Endothelial cell (in vitro differentiated cells): ENCODE measurements at regions not wholly inside any gene's neighbourhood (a gene's known extent, or its start where the extent isn't known, plus 50 kb on each side); places are given as distances from the start of the nearest gene placed in this dataset.
"Not testable (repeated sequence)": the region's sequence is repeated elsewhere in the genome, so short reads cannot be mapped to it uniquely, and the experiment has no call there.

ENCODE experiments used
- DNase-seq: peaks from one replicate; pipeline ENCODE4 v3.0.0; 2021; ENCODE audit warnings: low spot score
- H3K27ac Mint-ChIP-seq: one replicate; pipeline ENCODE4 v1.8.0; 2021; ENCODE audit warnings: mixed read lengths, inconsistent platforms; ENCODE audit not compliant: unreplicated experiment
- H3K27me3 Mint-ChIP-seq: one replicate; pipeline ENCODE4 v1.8.0; 2021; ENCODE audit warnings: mild to moderate bottlenecking, moderate library complexity, mixed read lengths, inconsistent platforms; ENCODE audit not compliant: unreplicated experiment
- H3K36me3 Mint-ChIP-seq: one replicate; pipeline ENCODE4 v1.8.0; 2021; ENCODE audit warnings: mild to moderate bottlenecking, low read depth, mixed read lengths, inconsistent platforms; ENCODE audit not compliant: unreplicated experiment
- H3K4me1 Mint-ChIP-seq: one replicate; pipeline ENCODE4 v1.8.0; 2021; ENCODE audit warnings: mild to moderate bottlenecking, mixed read lengths, inconsistent platforms; ENCODE audit not compliant: unreplicated experiment
- H3K4me3 Mint-ChIP-seq: one replicate; pipeline ENCODE4 v1.8.0; 2021; ENCODE audit warnings: mild to moderate bottlenecking, mixed read lengths, inconsistent platforms; ENCODE audit not compliant: unreplicated experiment
- H3K9me3 Mint-ChIP-seq: one replicate; pipeline ENCODE4 v1.8.0; 2021; ENCODE audit warnings: mixed read lengths, inconsistent platforms; ENCODE audit not compliant: unreplicated experiment
- TF ChIP-seq, protein P1 (sequence below): fragments of 200-600 bp; sonication (generic); IDR thresholded peaks from one replicate; pipeline ENCODE4 v1.5.0; 2021; ENCODE audit warnings: antibody characterized with exemption; ENCODE audit not compliant: unreplicated experiment

DNA sequence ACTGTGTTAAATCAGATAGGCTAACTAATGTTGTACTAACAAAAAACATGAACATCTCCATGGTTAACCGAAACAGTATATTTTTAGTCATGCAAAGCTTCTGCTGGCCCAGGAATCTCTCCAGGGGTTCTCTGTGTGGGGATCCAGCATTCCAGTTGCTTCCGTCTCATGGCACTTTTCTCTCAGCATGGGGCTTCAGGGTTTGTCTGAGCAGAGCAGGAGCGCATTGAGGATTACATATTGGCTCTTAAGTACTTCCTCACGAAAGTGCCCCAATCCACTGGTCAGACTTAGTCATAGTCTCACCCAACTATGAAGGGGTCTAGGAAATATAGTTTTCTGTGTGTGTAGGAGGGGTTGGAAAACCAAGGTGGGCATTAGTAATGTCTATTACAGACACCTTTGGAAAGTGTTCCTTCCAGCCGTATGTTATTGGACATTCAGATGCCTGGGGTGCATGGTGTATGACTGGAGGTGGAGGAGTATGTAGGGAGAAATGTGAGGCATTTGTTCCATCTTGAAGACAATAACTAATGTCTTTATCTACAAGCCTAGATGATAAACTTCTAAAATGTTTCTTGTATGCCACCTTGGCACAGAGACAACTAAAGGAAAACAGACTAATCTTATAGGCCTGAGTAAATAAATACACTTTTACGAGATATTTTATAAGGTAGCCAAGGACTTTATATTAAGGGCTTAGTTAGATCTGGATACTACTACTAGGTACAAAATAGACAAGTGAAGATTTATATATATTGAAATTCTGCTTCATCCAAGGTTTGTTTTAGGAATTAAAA is 123.8 kb upstream of the ZEB2 start:
- H3K9me3 Mint-ChIP-seq, result no peaks in the 10 kb centered on the region
- TF ChIP-seq, protein P1, sequence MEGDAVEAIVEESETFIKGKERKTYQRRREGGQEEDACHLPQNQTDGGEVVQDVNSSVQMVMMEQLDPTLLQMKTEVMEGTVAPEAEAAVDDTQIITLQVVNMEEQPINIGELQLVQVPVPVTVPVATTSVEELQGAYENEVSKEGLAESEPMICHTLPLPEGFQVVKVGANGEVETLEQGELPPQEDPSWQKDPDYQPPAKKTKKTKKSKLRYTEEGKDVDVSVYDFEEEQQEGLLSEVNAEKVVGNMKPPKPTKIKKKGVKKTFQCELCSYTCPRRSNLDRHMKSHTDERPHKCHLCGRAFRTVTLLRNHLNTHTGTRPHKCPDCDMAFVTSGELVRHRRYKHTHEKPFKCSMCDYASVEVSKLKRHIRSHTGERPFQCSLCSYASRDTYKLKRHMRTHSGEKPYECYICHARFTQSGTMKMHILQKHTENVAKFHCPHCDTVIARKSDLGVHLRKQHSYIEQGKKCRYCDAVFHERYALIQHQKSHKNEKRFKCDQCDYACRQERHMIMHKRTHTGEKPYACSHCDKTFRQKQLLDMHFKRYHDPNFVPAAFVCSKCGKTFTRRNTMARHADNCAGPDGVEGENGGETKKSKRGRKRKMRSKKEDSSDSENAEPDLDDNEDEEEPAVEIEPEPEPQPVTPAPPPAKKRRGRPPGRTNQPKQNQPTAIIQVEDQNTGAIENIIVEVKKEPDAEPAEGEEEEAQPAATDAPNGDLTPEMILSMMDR, result no peak
- no peak overlapping the region for H3K27ac Mint-ChIP-seq
- DNase-seq, result no peak
- no peaks in the 10 kb centered on the region for H3K27me3 Mint-ChIP-seq
- H3K4me1 Mint-ChIP-seq, result peaks cover 4% of the 10 kb centered on the region
- H3K4me3 Mint-ChIP-seq, result no peak overlapping the region
- no peaks in the 10 kb centered on the region for H3K36me3 Mint-ChIP-seq

DNA sequence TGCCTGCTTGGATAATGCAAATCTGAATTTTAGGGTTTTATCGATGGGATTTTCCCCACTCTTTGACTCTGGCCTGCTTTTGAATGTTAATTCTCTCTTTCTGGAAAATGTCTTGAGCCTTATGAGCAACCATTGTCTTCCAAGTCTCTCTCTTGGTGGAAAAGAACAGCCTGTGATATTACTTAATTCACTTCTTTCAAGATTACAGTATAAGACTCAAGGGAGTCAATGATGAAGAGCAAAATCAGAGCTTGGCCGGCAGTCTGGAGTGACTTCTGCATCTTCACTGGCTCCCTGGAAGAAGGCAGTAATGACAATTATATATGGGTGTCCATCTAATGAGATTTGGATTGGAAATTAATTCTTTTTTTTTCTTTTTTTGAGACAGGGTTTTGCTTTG is 122.9 kb upstream of the ZEB2 start:
- Mint-ChIP-seq H3K4me1 (peaks cover 4% of the 10 kb centered on the region), H3K27me3 (no peaks in the 10 kb centered on the region), H3K4me3 (no peak overlapping the region), H3K9me3 (no peaks in the 10 kb centered on the region), H3K36me3 (no peaks in the 10 kb centered on the region), H3K27ac (no peak overlapping the region)
- DNase-seq, result no peak
- TF ChIP-seq, protein P1, result no peak

DNA sequence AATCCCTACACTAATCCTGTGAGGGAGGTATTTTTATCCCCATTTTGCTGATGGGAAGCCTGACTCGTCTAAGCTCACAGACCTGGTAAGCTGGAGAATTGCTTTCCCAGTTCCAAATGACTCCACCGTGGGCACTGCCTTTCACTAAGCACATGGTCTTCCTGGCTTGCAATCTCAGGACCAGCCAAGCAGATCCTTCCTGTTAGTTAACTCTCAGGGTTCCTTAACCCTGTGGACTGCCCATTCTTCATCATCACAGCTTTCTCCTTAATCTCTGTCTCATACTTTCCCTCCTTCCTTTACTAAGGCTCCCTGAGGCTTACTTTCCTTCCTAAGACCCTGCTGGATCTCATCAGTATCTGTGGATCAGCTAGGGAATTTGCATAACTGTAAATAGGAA is 122.2 kb upstream of the ZEB2 start:
- Mint-ChIP-seq H3K27me3 (peaks cover 1% of the 10 kb centered on the region), H3K36me3 (no peaks in the 10 kb centered on the region), H3K27ac (no peak overlapping the region), H3K4me1 (peaks cover 4% of the 10 kb centered on the region), H3K4me3 (no peak overlapping the region), H3K9me3 (no peaks in the 10 kb centered on the region)
- TF ChIP-seq, protein P1, result no peak
- DNase-seq, result no peak

DNA sequence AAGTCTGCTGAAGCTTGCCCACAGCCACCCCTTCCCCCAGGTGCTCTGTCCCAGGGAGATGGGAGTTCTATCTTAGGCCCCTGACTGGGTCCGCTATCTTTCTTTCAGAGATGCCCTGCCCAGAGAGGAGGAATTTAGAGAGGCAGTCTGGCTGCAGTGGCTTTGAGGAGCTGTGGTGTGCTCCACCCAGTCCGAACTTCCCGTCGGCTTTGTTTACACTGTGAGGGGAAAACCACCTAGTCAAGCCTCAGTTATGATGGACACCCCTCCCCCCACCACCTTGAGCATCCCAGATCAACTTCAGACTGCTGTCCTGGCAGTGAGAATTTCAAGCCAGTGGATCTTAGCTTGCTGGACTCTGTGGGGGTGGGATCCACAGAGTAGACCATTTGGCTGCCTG is 118.3 kb upstream of the ZEB2 start:
- not testable (repeated sequence) for H3K27ac Mint-ChIP-seq, H3K36me3 Mint-ChIP-seq, DNase-seq, H3K4me1 Mint-ChIP-seq, H3K27me3 Mint-ChIP-seq, H3K4me3 Mint-ChIP-seq, H3K9me3 Mint-ChIP-seq

DNA sequence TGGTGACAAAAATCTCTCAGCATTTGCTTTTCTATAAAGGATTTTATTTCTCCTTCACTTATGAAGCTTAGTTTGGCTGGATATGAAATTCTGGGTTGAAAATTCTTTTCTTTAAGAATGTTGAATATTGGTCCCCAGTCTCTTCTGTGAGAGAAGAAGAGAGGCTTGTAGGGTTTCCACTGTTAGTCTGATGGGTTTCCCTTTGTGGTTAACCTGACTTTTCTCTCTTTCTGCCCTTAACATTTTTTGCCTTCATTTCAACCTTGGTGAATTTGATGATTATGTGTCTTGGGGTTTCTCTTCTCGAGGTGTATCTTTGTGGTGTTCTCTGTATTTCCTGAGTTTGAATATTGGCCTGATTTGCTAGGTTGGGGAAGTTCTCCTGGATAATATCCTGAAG is 116.9 kb upstream of the ZEB2 start:
- not testable (repeated sequence) for H3K27me3 Mint-ChIP-seq, H3K4me3 Mint-ChIP-seq, H3K27ac Mint-ChIP-seq, H3K9me3 Mint-ChIP-seq, DNase-seq, H3K36me3 Mint-ChIP-seq, H3K4me1 Mint-ChIP-seq

DNA sequence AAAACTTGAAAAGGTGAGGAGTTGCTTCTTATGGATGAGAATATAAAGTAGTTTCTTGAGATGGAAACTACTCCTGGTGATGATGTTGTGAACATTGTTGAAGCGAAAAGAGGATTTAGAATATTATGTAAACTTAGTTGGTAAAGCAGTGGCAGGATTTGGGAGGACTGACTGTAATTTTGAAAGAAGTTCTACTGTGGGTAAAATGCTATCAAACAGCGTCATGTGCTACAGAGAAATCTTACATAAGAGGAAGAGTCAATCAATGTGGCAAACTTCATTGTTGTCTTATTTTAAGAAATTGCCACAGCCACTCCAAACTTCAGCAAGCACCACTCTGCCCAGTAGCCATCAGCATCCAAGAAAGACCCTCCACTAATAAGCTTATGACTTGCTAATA is 112.9 kb upstream of the ZEB2 start:
- peaks cover 4% of the 10 kb centered on the region for H3K36me3 Mint-ChIP-seq
- H3K27me3 Mint-ChIP-seq, result peaks cover 1% of the 10 kb centered on the region
- no peak for DNase-seq
- TF ChIP-seq, protein P1, result no peak
- peaks cover 8% of the 10 kb centered on the region for H3K4me1 Mint-ChIP-seq
- H3K4me3 Mint-ChIP-seq, result no peak overlapping the region
- no peak overlapping the region for H3K27ac Mint-ChIP-seq
- no peaks in the 10 kb centered on the region for H3K9me3 Mint-ChIP-seq
